ENCODE measurements at regions not wholly inside any gene's neighbourhood (a gene's known extent, or its start where the extent isn't known, plus 50 kb on each side); places are given as distances from the start of the nearest gene placed in this dataset.

- Histone ChIP-seq H3K27me3 (ENCODE audit: control insufficient read depth, insufficient read depth, low read length) (no peaks in the 10 kb centered on the region), H3K4me1 (ENCODE audit: control insufficient read depth, insufficient read depth, low read length) (no peaks in the 10 kb centered on the region), H3K9me3 (ENCODE audit: control insufficient read depth, insufficient read depth, low read depth, low read length) (no peaks in the 10 kb centered on the region), H3K27ac (ENCODE audit: low read length) (no peak overlapping the region), H3K36me3 (ENCODE audit: control insufficient read depth, insufficient read depth, low read length) (no peaks in the 10 kb centered on the region), H3K4me3 (ENCODE audit: low read depth in 2 of 2, low read length in 2 of 2) (no peak overlapping the region)
- intact Hi-C loops (cut with micrococcal nuclease; ENCODE audit: unreplicated experiment) = no loop called here
- no TSS peak for BruUV-seq (replicated peaks)
- ATAC-seq (no peak), DNase-seq (ENCODE audit: low read depth, low spot score) (no peak)
- CTCF ChIA-PET = no interaction called here
- POLR2A ChIA-PET = no interaction called here
- TF ChIP-seq POLR2AphosphoS5 (IDR thresholded peaks at IDR 0.05; ENCODE audit: low read depth, low read length) (no peak), CTCF (IDR thresholded peaks at IDR 0.05) (no peak), TCF7L2 (IDR thresholded peaks at IDR 0.05; ENCODE audit: low read depth, low read length) (no peak)
- in situ Hi-C loops (cut with HindIII; ENCODE audit: low pct_unique_long_range_greater_than_20kb, low sequenced_read_pairs) = no loop called here
Observed at GRCh38 chr7:45399069-45399468, 175.1 kb upstream of the ADCY1 start.

- Histone ChIP-seq H3K27me3 (ENCODE audit: control insufficient read depth, insufficient read depth, low read length) (no peaks in the 10 kb centered on the region), H3K27ac (ENCODE audit: low read length) (no peak overlapping the region), H3K4me3 (ENCODE audit: low read depth in 2 of 2, low read length in 2 of 2) (no peak overlapping the region), H3K4me1 (ENCODE audit: control insufficient read depth, insufficient read depth, low read length) (no peaks in the 10 kb centered on the region), H3K36me3 (ENCODE audit: control insufficient read depth, insufficient read depth, low read length) (no peaks in the 10 kb centered on the region), H3K9me3 (ENCODE audit: control insufficient read depth, insufficient read depth, low read depth, low read length) (no peaks in the 10 kb centered on the region)
- ATAC-seq = peak; percentile 30; the same call in 1 of the 2 replicates
- CTCF ChIA-PET = no interaction called here
- TF ChIP-seq REST (IDR thresholded peaks at IDR 0.05; ENCODE audit: insufficient read depth in 1 of 2, low read depth in 2 of 2, low read length in 1 of 2) (no peak), TCF7L2 (IDR thresholded peaks at IDR 0.05; ENCODE audit: low read depth, low read length) (no peak), CTCF (IDR thresholded peaks at IDR 0.05) (no peak), SIN3A (IDR thresholded peaks at IDR 0.05; ENCODE audit: borderline replicate concordance, insufficient read depth, low read depth, low read length) (no peak), POLR2AphosphoS5 (IDR thresholded peaks at IDR 0.05; ENCODE audit: low read depth, low read length) (no peak)
- in situ Hi-C loops (cut with HindIII; ENCODE audit: low pct_unique_long_range_greater_than_20kb, low sequenced_read_pairs) = no loop called here
- no TSS peak for BruUV-seq (replicated peaks)
- POLR2A ChIA-PET = interaction anchor here (0.6 kb wide), 1 partner anchor 1649 kb away, joined by 7 read pairs; no protein-coding TSS in a partner anchor
- no peak for DNase-seq (ENCODE audit: low read depth, low spot score)
- intact Hi-C loops (cut with micrococcal nuclease; ENCODE audit: unreplicated experiment) = no loop called here
Observed at GRCh38 chr7:45400680-45401079, 173.5 kb upstream of the ADCY1 start.
